ENCODE measurements at regions not wholly inside any gene's neighbourhood (a gene's known extent, or its start where the extent isn't known, plus 50 kb on each side); places are given as distances from the start of the nearest gene placed in this dataset.

DNA sequence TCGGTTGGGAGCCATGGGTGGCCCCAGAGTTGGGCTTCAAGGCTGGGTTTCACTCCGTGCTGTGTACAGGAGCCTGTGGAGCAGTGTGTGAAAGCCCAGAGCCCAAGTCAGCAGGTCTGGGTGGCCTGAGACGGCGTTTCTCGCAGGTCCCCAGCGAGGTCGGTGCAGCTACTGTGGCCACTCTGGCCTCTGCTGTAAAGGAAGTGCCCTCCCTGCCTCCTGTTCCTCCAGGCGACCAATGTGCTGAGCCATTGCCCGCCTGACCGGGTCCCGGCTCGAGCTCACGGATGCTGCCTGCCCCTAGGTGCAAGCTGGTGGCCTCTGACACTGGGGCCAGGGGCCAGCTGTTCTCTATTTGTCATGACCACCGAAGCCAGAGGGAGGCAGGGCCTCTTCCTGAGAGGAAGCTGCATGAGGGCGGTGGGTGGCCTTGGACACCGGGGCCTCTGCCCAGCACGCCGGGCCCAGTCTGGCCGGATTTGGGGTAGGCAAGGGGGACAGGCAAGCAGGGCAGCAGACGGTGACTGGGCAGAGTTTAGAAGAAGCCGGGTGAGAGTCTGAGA, 170.9 kb downstream of the IRF8 start:
- BruUV-seq (replicated peaks): no TSS peak
- Histone ChIP-seq H3K4me3 (ENCODE audit: low read depth, low read length) (no peak overlapping the region), H3K27me3 (replicated peaks; ENCODE audit: control insufficient read depth, insufficient read depth, low read length) (no peaks in the 10 kb centered on the region), H3K4me1 (no peaks in the 10 kb centered on the region), H3K9me3 (no peaks in the 10 kb centered on the region), H3K36me3 (ENCODE audit: control insufficient read depth, insufficient read depth, low read length) (no peaks in the 10 kb centered on the region)
- Mint-ChIP-seq H3K36me3 (ENCODE audit: insufficient read depth, unreplicated experiment) (no peaks in the 10 kb centered on the region), H3K4me3 (ENCODE audit: unreplicated experiment) (no peak overlapping the region), H3K27ac (ENCODE audit: unreplicated experiment) (no peak overlapping the region), H3K4me1 (ENCODE audit: low read depth, unreplicated experiment) (no peaks in the 10 kb centered on the region), H3K9me3 (ENCODE audit: unreplicated experiment) (no peaks in the 10 kb centered on the region), H3K27me3 (ENCODE audit: insufficient read depth, unreplicated experiment) (no peaks in the 10 kb centered on the region)
- TF ChIP-seq, protein P1, sequence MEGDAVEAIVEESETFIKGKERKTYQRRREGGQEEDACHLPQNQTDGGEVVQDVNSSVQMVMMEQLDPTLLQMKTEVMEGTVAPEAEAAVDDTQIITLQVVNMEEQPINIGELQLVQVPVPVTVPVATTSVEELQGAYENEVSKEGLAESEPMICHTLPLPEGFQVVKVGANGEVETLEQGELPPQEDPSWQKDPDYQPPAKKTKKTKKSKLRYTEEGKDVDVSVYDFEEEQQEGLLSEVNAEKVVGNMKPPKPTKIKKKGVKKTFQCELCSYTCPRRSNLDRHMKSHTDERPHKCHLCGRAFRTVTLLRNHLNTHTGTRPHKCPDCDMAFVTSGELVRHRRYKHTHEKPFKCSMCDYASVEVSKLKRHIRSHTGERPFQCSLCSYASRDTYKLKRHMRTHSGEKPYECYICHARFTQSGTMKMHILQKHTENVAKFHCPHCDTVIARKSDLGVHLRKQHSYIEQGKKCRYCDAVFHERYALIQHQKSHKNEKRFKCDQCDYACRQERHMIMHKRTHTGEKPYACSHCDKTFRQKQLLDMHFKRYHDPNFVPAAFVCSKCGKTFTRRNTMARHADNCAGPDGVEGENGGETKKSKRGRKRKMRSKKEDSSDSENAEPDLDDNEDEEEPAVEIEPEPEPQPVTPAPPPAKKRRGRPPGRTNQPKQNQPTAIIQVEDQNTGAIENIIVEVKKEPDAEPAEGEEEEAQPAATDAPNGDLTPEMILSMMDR (IDR thresholded peaks at IDR 0.05; ENCODE audit: insufficient read depth in 1 of 2, low read depth in 1 of 2, low read length in 1 of 2, severe bottlenecking in 1 of 2, unreplicated experiment in 1 of 2): no peak
- ChIA-PET CTCF (no interaction called here), POLR2A (no interaction called here)
- intact Hi-C loops (cut with micrococcal nuclease; ENCODE audit: unreplicated experiment): loop anchor here (10.0 kb wide), 1 partner anchor 265 kb away; no protein-coding TSS in a partner anchor
- DNase-seq: no peak

- Mint-ChIP-seq H3K27me3 (ENCODE audit: insufficient read depth, unreplicated experiment) (no peaks in the 10 kb centered on the region), H3K4me3 (ENCODE audit: unreplicated experiment) (no peak overlapping the region), H3K4me1 (ENCODE audit: low read depth, unreplicated experiment) (no peaks in the 10 kb centered on the region), H3K36me3 (ENCODE audit: insufficient read depth, unreplicated experiment) (no peaks in the 10 kb centered on the region), H3K9me3 (ENCODE audit: unreplicated experiment) (no peaks in the 10 kb centered on the region), H3K27ac (ENCODE audit: unreplicated experiment) (no peak overlapping the region)
- Histone ChIP-seq H3K9me3 (no peaks in the 10 kb centered on the region), H3K27me3 (replicated peaks; ENCODE audit: control insufficient read depth, insufficient read depth, low read length) (no peaks in the 10 kb centered on the region), H3K4me3 (ENCODE audit: low read depth, low read length) (no peak overlapping the region), H3K4me1 (no peaks in the 10 kb centered on the region), H3K36me3 (ENCODE audit: control insufficient read depth, insufficient read depth, low read length) (no peaks in the 10 kb centered on the region)
- TF ChIP-seq, protein P1 (IDR thresholded peaks at IDR 0.05; ENCODE audit: insufficient read depth in 1 of 2, low read depth in 1 of 2, low read length in 1 of 2, severe bottlenecking in 1 of 2, unreplicated experiment in 1 of 2): no peak
- no TSS peak for BruUV-seq (replicated peaks)
- POLR2A ChIA-PET: no interaction called here
- intact Hi-C loops (cut with micrococcal nuclease; ENCODE audit: unreplicated experiment): loop anchor here (10.0 kb wide), 1 partner anchor 264 kb away; no protein-coding TSS in a partner anchor
- DNase-seq: no peak
- CTCF ChIA-PET: interaction anchor here (0.5 to 1.4 kb wide), 2 partner anchors 453 to 648 kb away, joined by 4 to 5 read pairs; no protein-coding TSS in a partner anchor
Measured at GRCh38 chr16:86070484-86070883, 171.5 kb downstream of the IRF8 start.

GRCh38 chr16:86070971-86071370, 172.0 kb downstream of the IRF8 start:
- H3K27me3 Mint-ChIP-seq (ENCODE audit: insufficient read depth, unreplicated experiment): no peaks in the 10 kb centered on the region
- BruUV-seq (replicated peaks): no TSS peak
- H3K4me1 Mint-ChIP-seq (ENCODE audit: low read depth, unreplicated experiment): no peaks in the 10 kb centered on the region
- H3K4me1 ChIP-seq: no peaks in the 10 kb centered on the region
- no peak overlapping the region for H3K4me3 Mint-ChIP-seq (ENCODE audit: unreplicated experiment)
- no peaks in the 10 kb centered on the region for H3K9me3 Mint-ChIP-seq (ENCODE audit: unreplicated experiment)
- POLR2A ChIA-PET: no interaction called here
- CTCF ChIA-PET: interaction anchor here (0.5 to 1.4 kb wide), 2 partner anchors 452 to 649 kb away, joined by 4 to 5 read pairs; no protein-coding TSS in a partner anchor
- H3K27ac Mint-ChIP-seq (ENCODE audit: unreplicated experiment): no peak overlapping the region
- intact Hi-C loops (cut with micrococcal nuclease; ENCODE audit: unreplicated experiment): loop anchor here (10.0 kb wide), 1 partner anchor 264 kb away; no protein-coding TSS in a partner anchor
- H3K36me3 Mint-ChIP-seq (ENCODE audit: insufficient read depth, unreplicated experiment): no peaks in the 10 kb centered on the region
- no peak for DNase-seq
- H3K4me3 ChIP-seq (ENCODE audit: low read depth, low read length): no peak overlapping the region
- no peaks in the 10 kb centered on the region for H3K36me3 ChIP-seq (ENCODE audit: control insufficient read depth, insufficient read depth, low read length)
- no peaks in the 10 kb centered on the region for H3K9me3 ChIP-seq
- no peaks in the 10 kb centered on the region for H3K27me3 ChIP-seq (replicated peaks; ENCODE audit: control insufficient read depth, insufficient read depth, low read length)
- TF ChIP-seq, protein P1 (IDR thresholded peaks at IDR 0.05; ENCODE audit: insufficient read depth in 1 of 2, low read depth in 1 of 2, low read length in 1 of 2, severe bottlenecking in 1 of 2, unreplicated experiment in 1 of 2): no peak
